ENCODE measurements at regions not wholly inside any gene's neighbourhood (a gene's known extent, or its start where the extent isn't known, plus 50 kb on each side); places are given as distances from the start of the nearest gene placed in this dataset.

DNA sequence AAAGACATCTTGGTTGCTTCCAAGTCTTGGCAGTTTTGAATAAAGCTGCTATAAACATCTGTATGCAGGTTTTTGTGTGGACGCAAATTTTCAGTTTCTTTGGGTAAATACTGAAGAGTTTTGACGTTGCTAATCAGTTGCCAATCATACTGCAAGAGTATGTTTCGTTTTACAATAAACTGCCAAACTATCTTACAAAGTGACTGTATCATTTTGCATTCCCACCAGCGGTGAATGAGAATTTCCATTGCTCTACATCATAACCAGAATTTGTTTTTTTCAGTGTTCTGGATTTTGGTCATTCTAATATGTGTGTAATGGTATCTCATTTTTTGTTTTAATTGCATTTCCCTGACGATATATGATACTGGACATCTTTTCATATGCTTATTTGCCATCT, 190.8 kb upstream of the PARP11 start:
- Histone ChIP-seq H3K36me3 (ENCODE audit: insufficient read depth, low read length) (no peaks in the 10 kb centered on the region), H3K27me3 (ENCODE audit: insufficient read depth, low read length) (0 out of 2 replicates have a peak, but pooled peaks cover 4% of the 10 kb centered on the region), H3K9ac (ENCODE audit: low read depth, low read length) (no peak overlapping the region), H3K9me3 (ENCODE audit: insufficient read depth, low read depth, low read length) (no peaks in the 10 kb centered on the region), H3K4me1 (ENCODE audit: insufficient read depth, low read length) (peaks cover 11% of the 10 kb centered on the region), H3K4me3 (ENCODE audit: low read length) (no peak overlapping the region), H3K27ac (ENCODE audit: low read depth, low read length) (no peak overlapping the region)
- 93% methylated on average over 4 of the region's 5 CpGs for WGBS

DNA sequence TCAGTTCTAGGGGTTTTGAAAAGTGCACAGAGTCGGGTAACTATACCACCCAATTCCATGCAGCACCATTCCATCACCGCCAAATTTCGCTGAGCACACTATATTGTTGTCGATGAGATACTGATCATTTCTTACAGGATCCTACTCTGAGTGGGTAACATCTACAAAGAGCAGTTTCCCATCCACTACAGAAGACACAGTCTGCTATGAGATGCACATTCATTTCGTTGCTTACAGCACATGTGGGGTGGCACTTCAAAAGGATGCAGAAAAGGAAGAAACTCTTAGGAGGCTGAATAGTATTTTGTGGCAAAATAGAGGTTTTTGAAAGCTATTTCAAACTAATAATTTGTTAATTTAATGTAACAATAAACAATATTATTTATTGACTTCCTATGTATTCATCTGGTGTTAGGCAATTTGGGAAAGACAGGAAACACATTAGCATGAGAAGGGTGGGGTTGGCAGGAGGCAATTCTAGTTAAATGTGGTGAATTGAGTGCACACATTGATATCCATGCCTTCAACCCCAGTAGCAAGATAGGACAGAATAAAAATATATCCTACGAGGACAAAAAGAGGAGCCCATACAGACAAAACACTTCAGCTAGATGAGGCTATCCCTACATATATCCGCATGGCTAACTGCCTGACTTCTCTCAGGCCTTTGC, 186.8 kb upstream of the PARP11 start:
- Histone ChIP-seq H3K9ac (ENCODE audit: low read depth, low read length) (no peak overlapping the region), H3K9me3 (ENCODE audit: insufficient read depth, low read depth, low read length) (no peaks in the 10 kb centered on the region), H3K4me3 (ENCODE audit: low read length) (no peak overlapping the region), H3K27me3 (ENCODE audit: insufficient read depth, low read length) (no peaks in the 10 kb centered on the region), H3K27ac (ENCODE audit: low read depth, low read length) (no peak overlapping the region), H3K4me1 (ENCODE audit: insufficient read depth, low read length) (peaks cover 11% of the 10 kb centered on the region), H3K36me3 (ENCODE audit: insufficient read depth, low read length) (no peaks in the 10 kb centered on the region)
- 91% methylated on average over 7 of the region's 7 CpGs for WGBS

DNA sequence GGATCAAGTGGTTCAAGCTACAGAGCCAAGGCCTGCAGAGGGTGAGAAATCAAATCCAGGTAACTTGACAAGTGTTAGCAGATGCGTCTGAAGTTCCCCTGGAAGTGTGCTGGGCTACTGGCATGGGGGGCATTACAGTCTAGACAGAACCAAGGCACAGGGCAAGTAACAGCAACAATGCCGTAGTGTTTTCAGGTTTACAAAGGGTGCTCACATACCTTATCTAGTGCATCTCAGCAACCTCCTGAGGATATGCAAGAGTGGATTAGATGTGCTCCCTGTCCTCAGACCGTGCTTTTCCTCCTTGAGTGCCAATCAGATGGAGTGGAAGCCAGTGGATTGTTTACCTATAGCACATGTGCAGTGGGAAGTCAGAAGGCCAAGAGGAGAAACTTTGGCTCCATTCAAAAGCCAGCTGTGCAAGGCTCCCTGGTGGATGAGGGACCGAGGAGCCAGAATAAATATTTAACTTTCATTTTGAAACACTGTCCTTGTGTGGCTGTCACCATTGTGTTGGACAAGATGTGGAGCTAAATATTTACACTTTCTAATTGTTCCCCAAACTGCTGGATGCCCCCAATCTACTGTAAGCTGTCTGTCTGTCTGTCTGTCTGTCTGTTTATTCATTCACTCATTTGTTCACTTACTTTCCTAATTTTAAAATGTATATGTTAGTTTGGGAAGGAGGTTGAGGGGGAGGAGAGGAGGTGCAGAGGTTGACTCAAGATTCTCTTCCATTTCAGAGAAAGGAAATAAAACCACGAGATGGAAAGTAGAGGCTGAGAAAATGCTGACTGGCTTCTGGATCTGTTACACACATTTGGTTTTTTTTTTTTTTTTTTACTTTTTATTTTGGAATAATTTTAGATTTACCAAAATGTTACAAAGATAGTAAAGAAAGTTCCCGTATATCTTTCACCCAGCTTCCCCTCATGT, 184.0 kb upstream of the PARP11 start:
- 88% methylated on average over 6 of the region's 6 CpGs for WGBS
- no peaks in the 10 kb centered on the region for H3K9me3 ChIP-seq (ENCODE audit: insufficient read depth, low read depth, low read length)
- no peak overlapping the region for H3K9ac ChIP-seq (ENCODE audit: low read depth, low read length)
- H3K27ac ChIP-seq (ENCODE audit: low read depth, low read length): no peak overlapping the region
- H3K36me3 ChIP-seq (ENCODE audit: insufficient read depth, low read length): no peaks in the 10 kb centered on the region
- H3K4me1 ChIP-seq (ENCODE audit: insufficient read depth, low read length): peaks cover 11% of the 10 kb centered on the region
- no peak overlapping the region for H3K4me3 ChIP-seq (ENCODE audit: low read length)
- H3K27me3 ChIP-seq (ENCODE audit: insufficient read depth, low read length): no peaks in the 10 kb centered on the region

DNA sequence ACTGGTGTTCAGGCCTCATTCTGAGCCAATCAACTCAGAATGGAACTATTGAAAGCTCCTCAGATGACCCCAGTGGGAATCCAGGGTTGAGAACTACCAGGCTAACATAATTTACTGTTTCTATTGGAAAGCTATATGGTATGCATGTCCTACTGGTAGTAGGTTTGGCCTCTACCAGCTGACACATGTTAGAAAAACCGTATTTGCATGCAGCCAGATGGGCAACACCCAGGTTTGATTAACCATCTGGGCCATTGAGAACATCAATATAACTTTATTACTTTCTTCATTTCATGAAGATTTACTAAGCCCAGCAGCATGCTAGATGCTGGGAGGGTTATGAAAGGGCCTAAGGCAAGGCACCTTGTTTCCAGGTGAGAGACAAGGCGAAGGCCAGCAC, 181.4 kb upstream of the PARP11 start:
- 94% methylated on average over 2 of the region's 2 CpGs for WGBS
- no peaks in the 10 kb centered on the region for H3K27me3 ChIP-seq (ENCODE audit: insufficient read depth, low read length)
- H3K4me3 ChIP-seq (ENCODE audit: low read length): no peak overlapping the region
- peaks cover under 1% of the 10 kb centered on the region; the same call in 1 of the 2 replicates for H3K4me1 ChIP-seq (ENCODE audit: insufficient read depth, low read length)
- no peaks in the 10 kb centered on the region for H3K36me3 ChIP-seq (ENCODE audit: insufficient read depth, low read length)
- no peak overlapping the region for H3K27ac ChIP-seq (ENCODE audit: low read depth, low read length)
- H3K9ac ChIP-seq (ENCODE audit: low read depth, low read length): no peak overlapping the region
- no peaks in the 10 kb centered on the region for H3K9me3 ChIP-seq (ENCODE audit: insufficient read depth, low read depth, low read length)

DNA sequence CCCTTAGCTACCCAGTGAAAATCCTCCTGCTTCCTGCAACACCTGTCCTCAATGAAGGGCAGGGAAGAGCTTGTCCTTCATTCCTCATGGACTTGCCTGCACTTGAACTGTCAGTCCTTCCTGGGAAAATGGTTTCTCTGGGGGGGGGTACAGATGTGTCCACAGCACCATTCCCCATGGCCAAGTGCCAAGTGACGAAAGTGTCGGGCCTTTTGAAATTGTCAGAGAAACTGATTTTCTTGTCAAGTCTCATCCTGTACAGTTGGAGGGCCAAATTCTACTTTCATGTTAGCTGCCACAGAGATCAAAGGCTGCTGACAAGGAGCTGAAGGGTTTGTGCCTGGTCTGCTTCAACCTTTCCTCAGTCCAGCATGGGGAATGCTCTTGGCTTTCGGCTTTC, 179.5 kb upstream of the PARP11 start:
- WGBS: 93% methylated on average over 3 of the region's 3 CpGs
- Histone ChIP-seq H3K36me3 (ENCODE audit: insufficient read depth, low read length) (no peaks in the 10 kb centered on the region), H3K4me3 (ENCODE audit: low read length) (no peak overlapping the region), H3K9me3 (ENCODE audit: insufficient read depth, low read depth, low read length) (no peaks in the 10 kb centered on the region), H3K4me1 (ENCODE audit: insufficient read depth, low read length) (no peaks in the 10 kb centered on the region; the same call in 1 of the 2 replicates), H3K27ac (ENCODE audit: low read depth, low read length) (no peak overlapping the region), H3K27me3 (ENCODE audit: insufficient read depth, low read length) (no peaks in the 10 kb centered on the region), H3K9ac (ENCODE audit: low read depth, low read length) (no peak overlapping the region)

DNA sequence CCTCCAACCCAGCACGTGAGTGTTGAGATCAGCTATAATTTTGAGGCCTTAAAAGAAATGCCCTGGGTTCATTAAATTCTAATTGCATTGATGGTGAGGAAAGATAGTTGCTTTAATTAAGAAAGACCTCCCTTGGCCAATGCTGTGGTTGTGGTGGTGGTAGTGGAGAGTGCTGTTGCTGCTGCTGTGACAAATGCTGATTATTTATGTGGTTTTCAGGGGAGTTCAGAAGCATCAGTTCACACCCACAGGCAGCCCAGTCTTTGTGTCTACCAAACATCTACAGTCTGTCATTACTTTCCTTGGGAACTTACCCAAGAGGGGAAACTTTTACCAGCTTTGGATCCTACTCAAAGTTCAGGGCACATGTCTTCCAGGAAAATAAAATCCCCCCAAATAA, 178.4 kb upstream of the PARP11 start:
- H3K4me1 ChIP-seq (ENCODE audit: insufficient read depth, low read length): no peaks in the 10 kb centered on the region; the same call in 1 of the 2 replicates
- H3K36me3 ChIP-seq (ENCODE audit: insufficient read depth, low read length): no peaks in the 10 kb centered on the region
- no peak overlapping the region for H3K4me3 ChIP-seq (ENCODE audit: low read length)
- WGBS: 91% methylated on average over 1 of the region's 1 CpG
- H3K27ac ChIP-seq (ENCODE audit: low read depth, low read length): no peak overlapping the region
- no peaks in the 10 kb centered on the region for H3K9me3 ChIP-seq (ENCODE audit: insufficient read depth, low read depth, low read length)
- H3K9ac ChIP-seq (ENCODE audit: low read depth, low read length): no peak overlapping the region
- no peaks in the 10 kb centered on the region for H3K27me3 ChIP-seq (ENCODE audit: insufficient read depth, low read length)

DNA sequence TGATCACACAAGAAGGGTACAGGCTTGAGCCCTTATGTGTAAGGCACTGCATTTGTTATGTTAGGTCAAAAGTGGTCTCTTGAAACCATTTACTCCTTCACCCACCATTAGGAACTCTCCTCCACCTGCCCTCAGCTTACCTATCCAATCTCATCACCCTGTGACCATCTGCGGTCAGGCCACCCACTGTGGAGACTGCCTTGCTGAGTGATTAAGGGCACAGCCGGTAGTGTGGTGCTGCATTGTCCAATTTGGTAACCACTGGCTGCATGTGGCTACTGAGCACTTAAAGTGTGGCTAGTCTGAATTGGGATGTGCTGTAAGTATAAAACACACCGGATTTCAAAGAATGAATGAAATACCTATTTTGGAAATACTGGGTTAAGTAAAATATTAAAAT, 177.1 kb upstream of the PARP11 start:
- Histone ChIP-seq H3K27me3 (ENCODE audit: insufficient read depth, low read length) (no peaks in the 10 kb centered on the region), H3K4me1 (ENCODE audit: insufficient read depth, low read length) (no peaks in the 10 kb centered on the region; the same call in 1 of the 2 replicates), H3K4me3 (ENCODE audit: low read length) (no peak overlapping the region), H3K9me3 (ENCODE audit: insufficient read depth, low read depth, low read length) (no peaks in the 10 kb centered on the region), H3K27ac (ENCODE audit: low read depth, low read length) (no peak overlapping the region), H3K9ac (ENCODE audit: low read depth, low read length) (no peak overlapping the region), H3K36me3 (ENCODE audit: insufficient read depth, low read length) (no peaks in the 10 kb centered on the region)
- 83% methylated on average over 3 of the region's 3 CpGs for WGBS

DNA sequence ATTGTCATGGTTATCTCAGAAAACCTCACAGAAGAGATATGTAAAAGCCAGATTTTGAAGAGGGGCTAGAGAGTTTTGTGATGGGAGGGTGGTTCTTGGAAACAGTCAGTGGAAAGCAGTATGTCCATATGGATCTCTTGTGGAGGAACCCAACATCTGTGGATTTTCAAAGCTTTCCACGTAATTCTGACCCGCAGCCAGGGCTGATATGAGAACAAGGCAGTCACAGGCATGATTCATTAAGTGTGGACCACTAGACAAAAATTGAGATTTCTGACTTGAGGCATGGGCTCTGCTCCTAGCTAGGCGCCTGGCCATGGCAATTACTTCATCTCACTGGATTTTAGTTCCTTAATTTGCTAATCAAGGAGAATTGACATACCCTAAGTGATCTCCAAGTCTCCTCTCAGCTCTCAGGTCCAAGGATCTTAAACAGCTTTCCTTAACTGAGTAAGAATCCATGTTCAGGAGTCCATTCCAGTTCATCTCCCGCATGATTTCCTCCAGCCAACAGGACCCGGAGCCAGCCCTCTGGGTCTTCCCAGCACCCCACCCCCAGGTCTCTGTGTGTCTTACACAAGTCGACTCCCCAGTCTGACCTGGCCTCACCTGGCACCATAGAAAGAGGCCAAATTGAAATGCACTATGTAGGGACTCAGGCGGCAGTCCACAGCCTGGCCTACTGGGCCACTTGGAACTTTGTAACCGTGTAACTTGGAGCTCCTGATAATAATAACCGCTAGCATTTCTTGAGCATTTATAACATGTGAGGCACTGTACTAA, 176.3 kb upstream of the PARP11 start:
- no peak overlapping the region for H3K9ac ChIP-seq (ENCODE audit: low read depth, low read length)
- no peak overlapping the region for H3K27ac ChIP-seq (ENCODE audit: low read depth, low read length)
- no peaks in the 10 kb centered on the region; the same call in 1 of the 2 replicates for H3K4me1 ChIP-seq (ENCODE audit: insufficient read depth, low read length)
- H3K27me3 ChIP-seq (ENCODE audit: insufficient read depth, low read length): no peaks in the 10 kb centered on the region
- 86% methylated on average over 9 of the region's 9 CpGs for WGBS
- no peaks in the 10 kb centered on the region for H3K36me3 ChIP-seq (ENCODE audit: insufficient read depth, low read length)
- no peaks in the 10 kb centered on the region for H3K9me3 ChIP-seq (ENCODE audit: insufficient read depth, low read depth, low read length)
- no peak overlapping the region for H3K4me3 ChIP-seq (ENCODE audit: low read length)

DNA sequence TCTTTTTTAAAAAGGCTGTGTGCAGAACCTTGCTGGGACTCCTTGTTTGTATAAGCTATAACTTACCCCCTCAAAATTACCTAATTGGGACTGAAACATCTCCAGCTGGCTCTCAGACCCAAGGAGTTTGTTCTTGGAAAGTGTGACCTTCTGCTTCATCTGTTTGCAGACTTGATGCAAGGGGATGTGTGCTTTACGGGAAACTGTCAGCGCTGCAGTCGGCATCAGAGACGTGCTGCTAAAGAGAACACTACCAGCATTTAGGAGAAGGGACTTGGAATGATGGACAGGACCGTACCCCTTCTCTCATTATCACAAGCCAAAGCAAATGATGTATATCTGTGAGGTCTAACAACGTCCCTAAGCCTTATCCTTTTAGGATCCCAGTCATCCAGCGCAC, 174.2 kb upstream of the PARP11 start:
- Histone ChIP-seq H3K4me3 (ENCODE audit: low read length) (no peak overlapping the region), H3K9me3 (ENCODE audit: insufficient read depth, low read depth, low read length) (no peaks in the 10 kb centered on the region), H3K9ac (ENCODE audit: low read depth, low read length) (no peak overlapping the region), H3K36me3 (ENCODE audit: insufficient read depth, low read length) (no peaks in the 10 kb centered on the region), H3K27ac (ENCODE audit: low read depth, low read length) (no peak overlapping the region), H3K4me1 (ENCODE audit: insufficient read depth, low read length) (no peaks in the 10 kb centered on the region; the same call in 1 of the 2 replicates), H3K27me3 (ENCODE audit: insufficient read depth, low read length) (no peaks in the 10 kb centered on the region)
- 88% methylated on average over 7 of the region's 7 CpGs for WGBS

DNA sequence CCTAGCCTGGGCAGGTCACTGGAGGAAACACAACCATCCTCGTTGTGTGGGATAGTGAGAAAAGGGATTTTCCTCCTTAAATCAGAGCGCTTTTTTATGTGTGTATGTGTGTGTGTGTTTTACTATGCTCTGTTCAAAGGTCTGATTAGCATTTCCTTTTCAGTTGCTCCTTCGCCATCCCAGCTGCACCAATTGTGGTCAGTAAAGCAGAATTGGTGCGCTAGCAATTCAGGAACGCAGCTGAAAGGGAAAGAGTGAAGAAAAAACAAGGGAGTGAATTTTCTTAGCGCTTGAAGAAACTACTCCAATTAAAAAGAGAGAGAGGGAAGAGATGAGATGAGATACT, 173.3 kb upstream of the PARP11 start:
- no peaks in the 10 kb centered on the region for H3K36me3 ChIP-seq (ENCODE audit: insufficient read depth, low read length)
- WGBS: 84% methylated on average over 6 of the region's 6 CpGs
- no peak overlapping the region for H3K27ac ChIP-seq (ENCODE audit: low read depth, low read length)
- H3K27me3 ChIP-seq (ENCODE audit: insufficient read depth, low read length): no peaks in the 10 kb centered on the region
- H3K9me3 ChIP-seq (ENCODE audit: insufficient read depth, low read depth, low read length): no peaks in the 10 kb centered on the region
- no peak overlapping the region for H3K4me3 ChIP-seq (ENCODE audit: low read length)
- no peaks in the 10 kb centered on the region; the same call in 1 of the 2 replicates for H3K4me1 ChIP-seq (ENCODE audit: insufficient read depth, low read length)
- H3K9ac ChIP-seq (ENCODE audit: low read depth, low read length): no peak overlapping the region
